ENCODE measurements at regions not wholly inside any gene's neighbourhood (a gene's known extent, or its start where the extent isn't known, plus 50 kb on each side); places are given as distances from the start of the nearest gene placed in this dataset.
"Not testable (repeated sequence)": the region's sequence is repeated elsewhere in the genome, so short reads cannot be mapped to it uniquely, and the experiment has no call there.

DNA sequence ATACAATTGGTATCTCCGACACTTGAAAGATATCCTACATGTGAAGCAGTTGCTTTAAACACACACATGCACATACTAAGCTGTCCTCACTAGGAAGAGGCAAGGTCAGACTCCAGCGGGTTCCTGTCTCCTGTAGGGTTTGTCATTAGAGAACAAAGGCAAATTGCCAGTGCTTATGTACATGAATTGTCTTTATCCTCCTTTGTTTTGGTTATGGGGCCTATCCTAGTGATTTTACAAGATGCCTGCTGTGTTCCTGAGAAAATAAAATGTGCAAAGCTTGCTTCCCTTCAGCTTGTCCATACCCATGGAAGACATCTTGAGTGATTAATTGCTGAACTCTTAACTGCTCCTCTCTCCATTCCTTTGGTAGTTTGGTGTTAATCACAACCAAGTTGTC, 86.7 kb upstream of the SLC39A10 start:
- no peak for DNase-seq

- DNase-seq, result no peak
Measured at GRCh38 chr2:195569255-195569654, 87.8 kb upstream of the SLC39A10 start.

- DNase-seq, result not testable (repeated sequence)
Measured at GRCh38 chr2:195564625-195565135, 92.3 kb upstream of the SLC39A10 start.

DNA sequence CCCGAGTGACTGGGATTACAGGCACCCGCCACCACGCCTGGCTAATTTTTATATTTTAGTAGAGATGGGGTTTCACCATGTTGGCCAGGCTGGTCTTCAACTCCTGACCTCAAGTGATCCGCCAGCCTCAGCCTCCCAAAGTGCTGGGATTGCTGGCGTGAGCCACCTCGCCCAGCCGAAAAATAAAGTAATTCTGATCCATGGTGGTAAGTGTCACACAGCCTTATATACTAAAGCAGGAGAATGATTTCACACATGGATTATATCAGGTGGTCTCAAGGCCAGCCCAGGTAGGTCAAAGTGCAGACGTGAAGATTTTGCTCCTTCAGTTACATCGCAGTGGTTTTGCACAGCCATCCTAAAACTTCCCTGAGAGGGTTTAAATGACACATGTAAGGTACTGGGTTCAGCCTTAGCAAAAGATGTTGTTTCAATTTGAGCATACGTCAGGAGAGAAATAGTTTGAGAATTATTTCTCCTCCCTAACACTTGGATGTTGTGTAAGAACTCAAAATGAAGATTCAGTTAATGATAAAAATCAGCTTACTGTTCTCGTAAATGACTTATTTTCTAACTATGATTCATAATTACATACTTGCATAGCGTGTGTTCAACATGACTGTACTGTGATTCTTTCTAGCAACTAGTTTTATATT, 93.0 kb upstream of the SLC39A10 start:
- peak; percentile 94 for DNase-seq

GRCh38 chr2:195562570-195563566, 94.2 kb upstream of the SLC39A10 start:
- DNase-seq, result peak; percentile 51

DNA sequence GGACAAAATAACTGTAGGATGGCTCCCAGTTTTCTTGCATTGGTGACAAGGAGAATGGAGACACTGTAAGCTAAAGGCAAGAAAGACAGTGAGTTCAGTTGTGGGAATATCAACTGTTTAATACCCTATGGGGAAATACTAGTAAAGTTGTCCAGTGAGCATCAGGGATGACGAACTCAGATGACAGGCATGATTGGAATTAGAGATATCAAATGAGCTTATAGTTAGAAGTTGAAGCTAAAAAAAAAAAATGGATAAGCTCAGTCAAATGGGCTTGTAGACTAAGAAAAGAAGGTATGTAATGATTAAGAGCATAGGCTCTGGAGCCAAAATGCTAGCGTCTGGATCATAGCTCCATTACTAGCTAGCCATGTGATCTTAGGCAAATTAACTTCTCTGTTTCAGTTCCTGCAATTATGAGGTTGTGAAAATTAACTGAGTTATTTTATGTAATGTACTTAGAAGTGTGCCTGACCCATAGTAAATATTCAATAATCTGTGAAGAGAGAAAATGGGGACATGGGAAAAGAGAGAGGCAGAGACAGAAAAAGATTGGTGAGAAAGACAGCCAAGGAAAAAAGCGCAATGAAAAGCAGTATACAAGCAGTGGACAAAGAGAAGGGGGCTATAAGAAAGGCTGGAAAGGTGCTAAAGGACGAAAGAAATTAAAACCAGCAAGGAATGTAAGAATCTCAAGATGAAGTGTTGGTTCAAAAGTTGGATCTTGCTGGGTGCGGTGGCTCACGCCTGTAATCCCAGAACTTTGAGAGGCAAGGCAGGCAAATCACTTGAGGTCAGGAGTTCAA, 95.7 kb upstream of the SLC39A10 start:
- DNase-seq, result peak; percentile 98

DNA sequence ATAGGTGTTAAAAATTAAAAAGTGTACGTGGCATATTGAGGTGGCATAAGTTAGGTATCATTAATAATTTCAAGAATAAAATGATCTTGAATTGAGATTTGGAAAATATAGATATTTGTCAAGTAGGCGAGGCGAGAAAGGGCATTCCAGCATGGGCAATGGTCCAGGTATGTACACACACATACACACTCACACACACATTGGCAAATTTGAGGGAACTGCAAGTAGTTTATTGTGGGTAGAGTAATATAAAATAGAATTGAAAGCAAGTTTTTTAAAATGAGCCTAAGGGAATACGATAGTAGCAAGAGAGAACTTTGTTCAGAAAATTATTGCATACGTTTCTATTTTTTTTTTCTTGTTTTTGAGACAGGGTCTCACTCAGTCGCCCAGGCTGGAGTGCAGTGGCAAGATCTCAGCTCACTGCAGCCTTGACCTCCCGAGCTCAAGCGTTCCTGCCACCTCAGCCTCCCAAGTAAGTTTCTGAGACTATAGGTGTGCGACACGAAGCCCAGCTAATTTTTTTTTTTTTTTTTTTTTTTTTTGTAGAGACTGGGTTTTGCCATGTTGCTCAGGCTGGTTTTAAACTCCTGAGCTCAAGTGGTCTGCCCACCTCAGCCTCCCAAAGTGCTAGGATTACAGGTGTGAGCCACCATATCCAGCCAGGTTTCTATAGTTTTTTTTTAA, 96.7 kb upstream of the SLC39A10 start:
- no peak for DNase-seq

DNA sequence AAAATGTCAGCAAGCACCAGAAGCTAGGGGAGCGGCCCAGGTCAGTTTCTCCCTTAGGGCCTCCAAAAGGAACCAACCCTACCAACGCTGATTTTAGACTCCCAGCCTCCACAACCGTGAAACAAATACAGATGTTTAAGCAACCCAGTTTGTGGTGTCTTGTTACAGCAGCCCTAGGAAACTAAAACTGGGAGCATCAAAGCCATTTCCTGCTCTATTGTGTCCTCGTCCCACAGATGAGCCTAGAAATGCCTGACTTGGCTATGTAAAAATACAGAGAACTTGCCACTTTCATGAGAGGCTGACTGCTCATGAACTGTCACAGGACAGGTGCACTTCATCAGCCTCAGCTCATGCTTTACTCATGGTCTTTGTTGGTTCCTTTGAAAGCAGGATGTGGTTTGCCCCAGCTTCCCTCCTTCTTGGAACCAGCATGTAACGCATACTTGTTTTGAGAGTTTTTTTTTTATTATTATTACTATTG, 97.6 kb upstream of the SLC39A10 start:
- peak; percentile 91 for DNase-seq

DNA sequence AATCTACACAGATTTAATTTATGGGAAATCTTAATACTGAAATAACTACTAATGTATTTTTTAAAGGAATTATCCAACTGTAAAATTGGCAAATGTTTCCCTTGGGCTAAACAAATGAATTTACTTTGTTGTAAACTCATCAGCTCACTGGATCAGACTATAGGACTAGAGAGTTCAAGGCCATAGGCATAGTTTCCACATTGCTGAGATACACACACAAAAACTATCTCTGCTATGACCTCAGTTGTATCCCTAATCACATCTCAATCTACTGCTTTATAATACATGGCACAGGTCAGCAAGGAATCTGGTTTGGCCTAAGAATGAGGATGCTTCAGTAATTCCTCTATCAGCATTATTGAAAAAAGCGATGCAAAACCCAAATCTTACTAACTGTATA, 101.1 kb upstream of the SLC39A10 start:
- DNase-seq, result no peak

DNA sequence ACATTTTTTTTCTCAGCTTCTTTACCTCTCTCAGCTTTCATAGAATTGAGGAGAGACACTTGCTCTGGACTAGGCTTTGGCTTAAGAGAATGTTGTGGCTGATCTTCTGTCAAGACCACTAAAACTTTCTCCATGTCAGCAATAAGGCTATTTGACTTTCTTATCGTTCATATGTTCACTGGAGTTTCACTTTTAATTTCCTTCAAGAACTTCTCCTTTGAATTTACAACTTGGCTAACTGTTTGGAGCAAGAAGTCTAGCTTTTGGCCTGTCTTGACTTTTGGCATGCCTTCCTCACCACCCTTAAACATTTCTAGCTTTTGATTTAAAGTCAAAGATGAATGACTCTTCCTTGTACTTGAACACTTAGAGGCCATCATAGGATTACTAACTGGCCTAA, 104.4 kb upstream of the SLC39A10 start:
- DNase-seq, result no peak

GRCh38 chr2:195548198-195548940, 108.7 kb upstream of the SLC39A10 start:
- DNase-seq, result no peak

DNA sequence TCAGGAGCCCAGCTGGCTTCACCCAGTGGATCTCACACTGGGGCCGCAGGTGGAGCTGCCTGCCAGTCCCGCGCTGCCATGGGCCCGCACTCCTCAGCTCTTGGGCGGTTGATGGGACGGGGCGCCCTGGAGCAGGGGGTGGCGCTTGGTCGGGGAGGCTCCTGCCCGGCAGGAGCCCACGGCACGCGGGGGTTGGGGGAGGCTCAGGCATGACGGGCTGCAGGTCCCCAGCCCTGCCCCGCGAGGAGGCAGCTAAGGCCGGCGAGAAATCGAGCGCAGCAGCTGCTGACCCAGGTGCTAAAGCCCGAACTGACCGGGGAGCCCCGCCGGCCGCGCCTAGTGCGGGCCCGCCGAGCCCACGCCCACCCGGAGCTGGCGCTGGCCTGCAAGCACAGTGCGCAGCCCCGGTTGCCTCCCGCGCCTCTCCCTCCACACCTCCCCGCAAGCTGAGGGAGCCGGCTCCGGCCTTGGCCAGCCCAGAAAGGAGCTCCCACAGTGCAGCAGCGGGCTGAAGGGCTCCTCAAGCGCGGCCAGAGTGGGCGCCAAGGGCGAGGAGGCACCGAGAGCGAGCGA, 109.7 kb upstream of the SLC39A10 start:
- DNase-seq, result not testable (repeated sequence)

DNA sequence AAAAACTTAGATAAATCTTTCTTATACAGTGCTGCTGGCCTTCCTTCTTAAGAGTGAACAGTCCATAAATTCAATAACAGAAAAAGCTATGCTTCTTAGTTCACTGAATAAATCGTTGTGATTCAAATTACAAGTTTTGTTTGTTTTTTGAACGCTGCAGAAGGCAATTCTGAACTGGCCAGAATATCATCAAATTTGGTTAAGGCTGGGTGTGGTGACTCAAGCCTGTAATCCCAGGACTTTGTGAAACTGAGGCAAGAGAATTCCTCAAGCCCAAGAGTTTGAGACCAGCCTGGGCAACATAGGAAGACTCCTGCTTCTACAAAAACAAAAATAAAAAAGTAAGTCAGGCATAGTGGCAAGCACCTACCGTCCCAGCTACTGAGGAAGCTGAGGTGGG, 111.2 kb upstream of the SLC39A10 start:
- no peak for DNase-seq

- DNase-seq, result peak; percentile 71
Measured at GRCh38 chr2:195543902-195544894, 112.8 kb upstream of the SLC39A10 start.

- no peak for DNase-seq
Measured at GRCh38 chr2:195543063-195543462, 114.0 kb upstream of the SLC39A10 start.

- no peak for DNase-seq
Measured at GRCh38 chr2:195542067-195542466, 115.0 kb upstream of the SLC39A10 start.

- DNase-seq, result no peak
Measured at GRCh38 chr2:195538937-195539336, 118.1 kb upstream of the SLC39A10 start.

GRCh38 chr2:195537811-195538210, 119.2 kb upstream of the SLC39A10 start:
- DNase-seq, result no peak

GRCh38 chr2:195536906-195537305, 120.1 kb upstream of the SLC39A10 start:
- no peak for DNase-seq
